GM12878 (cell line): ENCODE measurements at regions not wholly inside any gene's neighbourhood (a gene's known extent, or its start where the extent isn't known, plus 50 kb on each side); places are given as distances from the start of the nearest gene placed in this dataset.

Experiments
- EP300 ChIP-seq, 2 experiments: fragments of 150-350 bp in 1 of 2; IDR thresholded peaks; 2 replicates each; pipeline ENCODE4 v1.6.1; 2011 to 2012; ENCODE audit warnings: low read depth in 2 of 2, low read length in 2 of 2, borderline replicate concordance in 1 of 2, improper control_type of control experiment in 1 of 2, inconsistent platforms in 1 of 2; ENCODE audit not compliant: control insufficient read depth in 1 of 2
- HCFC1 ChIP-seq: fragments of 150-350 bp; IDR thresholded peaks from 2 replicates; pipeline ENCODE4 v1.6.1; 2014; ENCODE audit warnings: low read length
- STAT1 ChIP-seq: fragments of 450-650 bp; conservative IDR thresholded peaks from 2 replicates; pipeline ENCODE4 v1.6.1; 2014; ENCODE audit warnings: antibody characterized with exemption, mild to moderate bottlenecking

DNA sequence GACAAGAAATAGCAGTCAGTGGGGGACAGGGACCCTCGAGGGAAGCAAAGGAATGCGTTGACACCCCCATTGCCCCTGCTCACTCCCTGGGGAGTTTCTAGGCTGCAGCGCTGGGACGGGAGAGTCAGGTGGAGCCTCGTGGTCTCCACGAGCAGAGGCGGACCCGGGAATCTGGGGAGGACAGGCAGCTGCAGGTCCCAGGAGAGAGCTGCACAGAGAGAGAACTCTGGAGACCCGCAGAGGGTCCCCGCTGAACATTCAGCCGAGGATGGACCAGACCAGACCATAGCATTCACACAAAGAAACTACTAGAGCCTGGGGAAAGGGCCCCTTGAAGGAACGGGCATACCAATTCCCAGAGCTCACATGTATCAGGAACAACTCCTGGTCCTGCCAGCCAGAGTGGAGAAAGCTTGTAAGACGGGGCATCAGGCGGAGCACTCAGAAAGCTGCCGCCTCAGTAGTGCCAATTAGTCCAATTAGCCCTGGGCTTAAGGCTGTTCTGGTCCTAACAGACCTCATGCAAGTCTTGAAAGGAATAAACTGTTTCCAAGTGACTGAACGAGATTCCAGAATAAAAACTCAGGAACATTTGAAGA lies 966.7 kb upstream of the ZNF722 start:
- TF ChIP-seq STAT1 (no peak), HCFC1 (no peak), EP300 (IDR thresholded peaks at IDR 0.05; ENCODE audit: borderline replicate concordance in 1 of 2, control insufficient read depth in 1 of 2, low read depth in 2 of 2, low read length in 2 of 2) (no peak)
